ENCODE measurements at regions not wholly inside any gene's neighbourhood (a gene's known extent, or its start where the extent isn't known, plus 50 kb on each side); places are given as distances from the start of the nearest gene placed in this dataset.
A peak's percentile ranks its signal among the peaks of the same experiment; 100 is the strongest.

- no peak for DNase-seq (ENCODE audit: low read depth in 2 of 2)
Measured at GRCh38 chr20:7250337-7250736, 482.9 kb downstream of the BMP2 start.

GRCh38 chr20:7257099-7257498, 489.6 kb downstream of the BMP2 start:
- no peak for DNase-seq (ENCODE audit: low read depth in 2 of 2)

GRCh38 chr20:7257692-7258466, 490.4 kb downstream of the BMP2 start:
- no peak for DNase-seq (ENCODE audit: low read depth in 2 of 2)

GRCh38 chr20:7262803-7263202, 495.3 kb downstream of the BMP2 start:
- DNase-seq (ENCODE audit: low read depth in 2 of 2) = no peak

GRCh38 chr20:7264137-7264536, 496.7 kb downstream of the BMP2 start:
- DNase-seq (ENCODE audit: low read depth in 2 of 2) = no peak

- no peak for DNase-seq (ENCODE audit: low read depth in 2 of 2)
Measured at GRCh38 chr20:7269452-7269851, 502.0 kb downstream of the BMP2 start.

- DNase-seq (ENCODE audit: low read depth in 2 of 2) = no peak
Measured at GRCh38 chr20:7272512-7272911, 505.0 kb downstream of the BMP2 start.

GRCh38 chr20:7274870-7275269, 507.4 kb downstream of the BMP2 start:
- no peak for DNase-seq (ENCODE audit: low read depth in 2 of 2)

GRCh38 chr20:7275645-7276237, 508.3 kb downstream of the BMP2 start:
- no peak for DNase-seq (ENCODE audit: low read depth in 2 of 2)

- peak in 1 of 2 experiments; percentile 16 for DNase-seq (ENCODE audit: low read depth in 2 of 2)
Measured at GRCh38 chr20:7285918-7286556, 518.6 kb downstream of the BMP2 start.

- no peak for DNase-seq (ENCODE audit: low read depth in 2 of 2)
Measured at GRCh38 chr20:7291323-7291943, 523.9 kb downstream of the BMP2 start.

- DNase-seq (ENCODE audit: low read depth in 2 of 2) = no peak
Measured at GRCh38 chr20:7291946-7292345, 524.5 kb downstream of the BMP2 start.

GRCh38 chr20:7294816-7295360, 527.4 kb downstream of the BMP2 start:
- no peak for DNase-seq (ENCODE audit: low read depth in 2 of 2)

GRCh38 chr20:7301807-7302206, 534.3 kb downstream of the BMP2 start:
- DNase-seq (ENCODE audit: low read depth in 2 of 2) = no peak

GRCh38 chr20:7302250-7302649, 534.8 kb downstream of the BMP2 start:
- no peak for DNase-seq (ENCODE audit: low read depth in 2 of 2)

- no peak for DNase-seq (ENCODE audit: low read depth in 2 of 2)
Measured at GRCh38 chr20:7305976-7306375, 538.5 kb downstream of the BMP2 start.

- DNase-seq (ENCODE audit: low read depth in 2 of 2) = no peak
Measured at GRCh38 chr20:7308163-7308562, 540.7 kb downstream of the BMP2 start.

- DNase-seq (ENCODE audit: low read depth in 2 of 2) = no peak
Measured at GRCh38 chr20:7313047-7313446, 545.6 kb downstream of the BMP2 start.

GRCh38 chr20:7323957-7324356, 556.5 kb downstream of the BMP2 start:
- DNase-seq (ENCODE audit: low read depth in 2 of 2) = no peak

GRCh38 chr20:7327810-7328209, 560.3 kb downstream of the BMP2 start:
- DNase-seq (ENCODE audit: low read depth in 2 of 2) = no peak

- DNase-seq (ENCODE audit: low read depth in 2 of 2) = no peak
Measured at GRCh38 chr20:7330850-7331249, 563.4 kb downstream of the BMP2 start.

GRCh38 chr20:7332169-7332568, 564.7 kb downstream of the BMP2 start:
- DNase-seq (ENCODE audit: low read depth in 2 of 2) = no peak

All from stimulated activated CD4-positive, alpha-beta T cell treated with anti-CD3 and anti-CD28 coated beads, Interleukin-12 subunit alpha, Interleukin-12 subunit beta, amount 100 ng/mL, for 24 hours (primary cell).